GDM1 (cell line): ENCODE measurements at regions not wholly inside any gene's neighbourhood (a gene's known extent, or its start where the extent isn't known, plus 50 kb on each side); places are given as distances from the start of the nearest gene placed in this dataset.
"Not testable (repeated sequence)": the region's sequence is repeated elsewhere in the genome, so short reads cannot be mapped to it uniquely, and the experiment has no call there.

ENCODE experiments used
- DNase-seq: peaks from one replicate; lab custom pipeline; 2025; lab: John Stamatoyannopoulos, UW

DNA sequence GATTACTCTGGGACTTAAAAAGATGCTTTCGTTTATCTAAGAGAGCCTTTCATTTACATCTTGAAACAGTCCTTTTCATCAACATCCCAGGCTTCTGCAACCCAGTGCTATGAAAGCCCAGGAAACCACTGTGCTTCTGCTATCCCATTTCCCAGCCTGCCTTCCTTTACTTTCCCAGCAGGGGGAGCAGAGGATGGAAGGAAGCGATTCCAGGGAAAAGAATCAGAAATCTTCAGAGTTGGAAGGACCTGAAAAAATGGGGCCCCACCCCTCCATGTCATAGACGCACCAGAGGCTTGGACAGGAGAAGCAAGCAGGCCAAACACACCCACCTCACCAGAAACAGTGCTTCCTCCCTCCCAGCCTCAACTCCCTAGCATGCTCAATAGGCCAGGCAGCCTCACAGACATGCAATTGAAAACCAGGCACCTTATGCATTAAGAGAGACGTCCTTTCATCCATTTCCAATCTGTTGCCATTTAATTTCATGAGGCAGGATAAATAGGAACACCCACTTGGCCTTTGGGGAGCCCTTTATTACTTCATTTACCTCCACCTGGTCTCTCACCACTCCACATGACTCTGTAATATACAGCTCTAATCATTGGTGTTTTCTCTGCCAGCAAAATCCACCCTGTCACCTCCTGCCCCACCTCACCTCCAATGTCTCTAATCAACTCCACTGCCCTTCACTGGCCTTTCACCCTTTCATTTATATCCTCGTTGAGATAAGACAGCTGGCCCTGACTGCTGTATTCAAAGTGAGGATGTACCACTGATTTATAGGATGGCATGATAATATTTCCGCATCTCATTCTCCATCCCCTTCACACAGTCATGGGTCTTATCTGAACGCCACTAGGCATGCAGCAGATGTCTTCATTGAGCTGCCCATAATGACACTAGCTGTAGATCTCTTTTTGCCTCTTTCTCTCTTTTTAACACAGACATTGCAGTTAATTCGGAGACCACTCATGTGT is 583.9 kb downstream of the NTRK3 start:
- DNase-seq, result no peak

DNA sequence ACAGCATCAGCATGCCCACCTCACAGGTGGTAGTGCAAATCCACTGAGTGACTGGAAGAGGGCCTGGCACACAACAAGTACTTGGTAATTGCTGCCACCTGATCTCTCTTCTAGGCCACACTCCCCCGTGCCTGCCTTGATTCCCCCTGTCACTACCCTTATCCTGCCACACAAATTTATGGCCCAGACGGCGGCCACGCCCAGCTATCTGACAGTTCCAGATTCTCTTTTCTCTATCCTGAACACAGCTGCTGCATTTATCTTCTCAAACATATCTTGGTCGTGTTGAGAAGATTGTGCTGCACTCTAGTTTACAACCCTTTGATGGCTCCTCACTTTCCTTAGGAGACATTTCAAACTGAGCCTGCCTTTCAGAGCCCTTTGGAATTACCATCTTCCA is 585.2 kb downstream of the NTRK3 start:
- no peak for DNase-seq

DNA sequence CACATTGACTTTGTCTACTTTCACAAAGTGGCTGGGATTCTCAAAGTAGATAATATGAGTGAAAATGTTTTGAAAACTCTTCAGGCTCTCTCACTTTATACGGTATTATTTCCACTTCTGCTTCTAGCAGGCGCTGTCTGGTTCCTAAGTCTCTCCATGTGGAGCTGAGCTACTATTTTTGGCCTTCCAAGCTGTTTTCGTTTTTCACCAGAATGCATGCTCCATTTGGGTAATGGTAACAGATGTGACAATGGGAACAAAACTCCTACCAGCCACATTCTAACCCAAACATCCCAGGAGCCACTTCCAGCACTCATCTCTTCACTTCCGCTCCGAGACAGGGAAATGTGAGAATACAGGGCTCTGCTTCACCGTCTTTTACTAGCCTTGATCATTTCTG is 586.7 kb downstream of the NTRK3 start:
- no peak for DNase-seq

DNA sequence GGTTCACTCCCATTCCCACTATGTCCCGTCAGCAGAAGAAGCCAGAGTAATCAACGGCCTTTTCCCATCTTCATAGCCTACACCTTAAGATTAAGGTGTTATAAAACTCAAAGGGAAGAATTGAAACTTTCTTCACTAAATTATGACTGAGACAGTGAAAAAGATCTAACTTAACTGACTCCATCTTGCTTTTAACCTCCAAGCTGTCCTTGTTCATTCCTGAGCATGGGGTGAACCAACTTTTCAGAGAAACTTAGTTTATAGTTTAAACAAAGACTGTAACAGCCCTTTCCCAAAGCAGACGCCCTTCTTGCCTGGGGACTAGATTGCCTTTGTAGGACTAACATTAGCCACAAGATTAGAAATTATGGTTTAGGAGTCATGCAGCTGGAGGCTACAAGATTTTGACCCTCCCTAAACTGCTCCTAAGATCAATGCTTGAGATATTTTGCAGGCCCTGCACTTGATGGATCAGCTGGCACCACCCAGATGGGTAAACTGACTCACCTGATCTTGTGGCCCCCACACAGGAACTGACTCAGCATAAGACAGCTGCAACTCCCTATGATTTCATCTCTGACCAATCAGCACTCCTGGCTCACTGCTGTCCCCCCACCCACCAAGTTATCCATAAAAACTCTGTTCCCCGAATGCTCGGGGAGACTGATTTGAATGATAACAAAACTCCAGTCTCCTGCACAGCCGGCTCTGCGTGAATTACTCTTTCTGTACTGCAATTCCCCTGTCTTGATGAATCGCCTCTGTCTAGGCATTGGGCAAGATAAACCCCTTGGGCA is 587.6 kb downstream of the NTRK3 start:
- not testable (repeated sequence) for DNase-seq

DNA sequence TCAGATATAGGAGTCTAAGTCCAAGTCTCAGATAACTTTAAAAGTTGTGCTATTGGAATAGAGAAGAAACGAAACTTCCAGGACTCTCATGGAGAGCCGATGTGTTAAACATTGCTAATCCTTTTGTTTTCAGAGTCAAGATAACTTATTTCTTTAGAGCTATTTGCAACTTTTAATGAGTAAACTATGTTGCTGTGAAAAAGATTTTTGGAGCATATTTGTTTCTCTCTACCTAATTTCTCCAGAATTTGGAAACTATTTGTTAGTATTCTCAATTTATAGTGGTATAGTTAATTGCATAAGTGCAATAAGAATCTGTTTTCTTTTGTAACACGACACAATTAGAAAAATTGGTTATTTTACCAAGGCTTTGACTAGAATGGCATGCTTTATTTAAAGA is 588.9 kb downstream of the NTRK3 start:
- DNase-seq, result no peak

DNA sequence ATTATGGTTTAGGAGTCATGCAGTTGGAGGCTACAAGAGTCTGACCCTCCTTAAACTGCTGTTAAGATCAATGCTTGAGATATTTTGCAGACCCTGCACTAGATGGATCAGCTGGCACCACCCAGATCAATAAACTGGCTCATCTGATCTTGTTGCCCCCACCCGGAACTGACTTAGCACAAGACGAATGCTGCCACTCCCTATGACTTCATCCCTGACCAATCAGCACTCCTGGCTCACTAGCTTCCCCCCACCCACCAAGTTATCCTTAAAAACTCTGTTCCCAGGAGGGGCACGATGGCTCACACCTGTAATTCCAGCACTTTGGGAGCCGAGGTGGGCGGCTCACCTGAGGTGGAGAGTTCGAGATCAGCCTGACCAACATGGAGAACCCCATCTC is 594.0 kb downstream of the NTRK3 start:
- DNase-seq, result no peak

DNA sequence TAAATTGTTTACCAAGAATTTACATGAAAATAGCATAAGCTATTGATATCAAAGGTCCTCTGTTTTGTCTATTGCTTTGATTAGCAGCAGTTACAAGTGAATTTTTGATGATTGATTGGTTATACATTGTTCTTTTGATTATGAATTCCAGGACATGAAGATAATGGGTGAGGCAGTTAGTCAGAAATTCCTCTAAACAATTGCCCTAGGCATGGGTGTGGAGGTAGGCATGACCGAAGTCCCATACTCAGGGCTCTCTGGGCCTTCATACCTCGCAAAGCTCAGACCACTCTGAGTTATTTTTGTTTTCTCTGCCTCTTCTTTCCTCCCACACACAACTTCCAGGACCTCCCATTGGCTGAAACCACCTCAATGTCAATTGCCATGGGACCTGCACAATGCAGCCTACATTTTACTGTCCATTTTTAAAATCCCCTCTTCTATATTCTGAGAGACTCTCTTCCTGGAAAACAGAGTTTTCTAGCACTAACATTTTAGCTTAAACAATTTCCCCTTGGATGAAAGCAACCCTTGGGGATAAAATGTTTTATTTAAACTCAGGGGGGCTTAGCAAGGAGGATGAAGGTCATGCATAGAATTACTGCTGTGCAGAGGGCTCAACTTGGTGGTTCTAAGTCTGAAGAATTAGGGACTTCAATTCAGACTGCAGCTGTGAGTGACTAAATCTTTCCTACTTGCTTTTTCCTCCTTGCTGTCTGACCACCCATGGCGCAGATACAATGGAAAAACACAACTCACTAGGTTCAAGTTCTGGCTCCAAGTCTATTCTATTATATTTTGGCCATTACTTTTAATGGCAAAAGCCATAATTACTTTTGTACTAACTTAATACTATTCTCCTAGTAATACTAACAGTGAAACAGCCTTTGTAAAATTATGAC is 594.8 kb downstream of the NTRK3 start:
- no peak for DNase-seq

DNA sequence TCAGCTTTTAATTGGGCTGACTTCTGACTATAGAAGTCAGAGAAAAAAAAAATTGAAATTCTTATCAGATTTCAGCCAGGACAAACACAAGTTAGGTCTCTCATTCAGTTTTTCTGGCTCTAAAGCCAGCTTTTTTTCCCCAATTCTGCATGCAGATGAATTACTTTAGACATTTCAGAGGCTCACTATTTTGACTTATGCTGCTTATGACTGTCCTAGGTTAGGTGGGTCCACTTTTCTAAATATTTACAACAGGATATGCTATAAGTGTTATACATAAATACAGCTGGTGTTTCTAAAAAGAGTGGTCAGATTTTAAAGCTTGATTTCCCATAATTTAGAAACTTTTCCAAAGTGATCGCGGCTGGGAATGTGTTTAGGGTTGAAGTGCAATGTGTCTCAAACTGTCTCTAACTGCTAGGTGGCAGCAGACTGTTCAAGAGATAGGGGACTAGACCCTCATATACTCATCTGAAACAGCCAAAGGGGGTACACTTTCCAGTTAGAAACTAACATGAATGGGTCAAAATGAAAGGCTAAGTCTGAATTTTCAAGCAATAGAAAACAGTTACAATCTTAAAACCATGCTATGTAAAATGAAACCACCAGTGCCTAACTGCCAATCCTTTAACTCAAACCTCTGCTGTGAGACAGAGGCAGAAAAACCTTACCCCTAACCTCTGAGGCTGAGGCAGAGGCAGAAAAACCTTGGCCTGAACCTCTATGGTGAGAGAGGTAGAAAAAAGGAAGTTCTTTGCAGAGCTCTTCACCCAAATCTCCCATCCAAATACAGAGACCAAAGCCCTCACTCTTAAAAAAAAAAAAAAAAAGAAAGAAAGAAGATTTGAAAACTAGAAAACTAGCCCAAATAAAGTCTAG is 596.0 kb downstream of the NTRK3 start:
- DNase-seq, result no peak

DNA sequence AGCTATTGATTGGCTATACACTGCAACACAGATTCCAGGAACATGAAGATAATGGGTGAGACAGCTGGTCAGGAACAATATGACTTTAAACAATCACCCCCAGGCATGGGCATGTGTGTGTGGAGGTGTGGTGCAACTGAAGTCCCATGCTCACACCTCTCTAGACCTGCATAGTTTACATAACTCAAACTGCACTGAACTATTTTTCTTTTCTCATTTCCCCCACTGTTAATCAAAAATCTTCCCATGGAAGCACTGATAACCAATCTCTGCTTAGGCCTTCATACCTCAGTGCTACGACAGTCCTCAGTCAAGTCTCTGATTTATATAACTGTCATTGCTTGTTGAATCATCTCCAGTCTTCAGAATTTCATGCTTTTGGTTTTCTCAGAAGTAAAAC is 600.2 kb downstream of the NTRK3 start:
- no peak for DNase-seq

DNA sequence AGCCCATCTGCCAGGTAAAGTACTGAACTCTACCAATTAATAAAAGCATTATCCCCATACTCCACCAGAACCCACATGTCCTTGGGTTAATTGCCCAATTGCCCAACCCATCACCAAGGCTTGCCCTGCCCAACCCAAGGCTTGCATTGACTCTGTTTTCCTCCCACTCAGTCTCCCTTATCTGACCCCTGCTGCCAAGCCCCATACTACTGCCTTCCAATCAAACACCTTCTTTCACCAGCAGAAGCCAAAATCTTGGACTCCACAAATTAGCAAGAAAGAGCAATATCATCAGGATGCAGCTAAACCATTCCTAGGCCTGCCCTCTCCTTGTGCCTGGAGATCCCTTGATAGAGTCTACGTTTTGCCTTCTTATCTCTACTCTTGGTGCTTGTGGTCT is 602.9 kb downstream of the NTRK3 start:
- no peak for DNase-seq

DNA sequence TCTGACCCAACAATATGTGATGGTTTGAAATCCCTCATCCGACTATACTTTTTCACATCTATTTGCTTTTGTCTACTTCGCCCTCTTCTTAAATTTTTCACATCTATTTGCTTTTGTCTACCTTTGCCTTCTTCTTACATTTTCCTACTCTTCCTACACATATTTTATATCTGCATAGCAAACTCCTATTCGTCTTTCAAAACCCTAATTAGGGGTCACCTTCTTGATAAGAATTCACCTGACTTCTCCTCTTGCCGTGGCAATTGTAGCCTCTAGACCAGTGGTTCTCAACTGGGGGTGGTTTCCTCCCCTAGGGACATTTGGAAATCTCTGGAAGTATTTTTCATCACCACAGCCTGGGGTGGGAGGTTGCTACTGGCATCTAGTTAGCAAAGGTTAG is 607.4 kb downstream of the NTRK3 start:
- DNase-seq, result no peak

DNA sequence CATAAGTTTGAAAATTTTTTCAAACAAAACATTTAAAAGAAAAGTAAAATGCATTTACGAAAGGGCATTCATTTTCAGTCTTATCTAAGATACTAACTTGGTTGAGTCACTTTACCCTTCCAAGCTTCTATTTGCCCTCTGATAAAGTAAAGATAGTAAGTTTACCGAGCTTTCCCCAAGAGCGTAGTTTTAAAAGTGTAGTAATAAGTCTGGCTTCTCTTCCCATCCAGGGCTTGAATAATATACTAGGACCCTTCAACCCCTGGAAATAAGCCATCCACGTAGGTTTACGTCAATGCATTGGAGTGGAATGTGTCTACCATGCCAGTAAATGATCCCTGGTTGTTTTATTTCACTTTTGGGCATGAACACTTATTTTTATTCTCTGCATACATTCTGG is 608.3 kb downstream of the NTRK3 start:
- no peak for DNase-seq

DNA sequence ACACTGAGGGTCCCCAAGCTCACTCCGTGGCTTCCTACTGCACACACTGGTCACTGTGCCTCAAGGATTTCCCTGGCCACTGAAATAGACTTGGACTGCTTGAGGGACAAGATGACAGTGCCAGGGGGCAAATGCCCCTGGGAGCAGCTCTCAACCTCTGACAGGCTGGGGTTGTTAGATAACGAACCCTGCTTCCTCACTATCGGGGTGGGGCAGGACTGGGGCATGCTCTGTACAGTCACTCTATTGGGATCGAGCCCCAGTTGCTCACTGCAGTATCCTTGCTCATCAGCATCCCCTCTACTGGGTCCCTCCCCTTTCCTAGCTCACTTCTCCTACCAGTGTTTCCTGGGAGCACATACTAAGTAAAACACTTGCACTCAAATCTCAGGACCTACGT is 610.8 kb downstream of the NTRK3 start:
- DNase-seq, result no peak

DNA sequence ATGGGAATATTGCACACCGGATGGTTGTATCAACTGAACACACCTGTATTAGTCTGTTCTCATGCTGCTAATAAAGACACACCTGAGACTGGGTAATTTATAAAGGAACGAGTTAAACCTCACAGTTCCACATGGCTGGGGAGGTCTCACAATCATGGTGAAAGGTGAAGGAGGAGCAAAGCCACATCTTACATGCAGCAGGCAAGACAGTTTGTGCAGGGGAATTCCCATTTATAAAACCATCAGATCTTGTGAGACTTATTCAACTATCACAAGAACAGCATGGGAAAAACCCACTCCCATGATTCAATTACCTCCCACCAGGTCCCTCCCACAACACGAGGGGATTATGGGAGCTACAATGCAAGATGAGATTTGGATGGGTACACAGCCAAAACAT is 613.5 kb downstream of the NTRK3 start:
- not testable (repeated sequence) for DNase-seq

DNA sequence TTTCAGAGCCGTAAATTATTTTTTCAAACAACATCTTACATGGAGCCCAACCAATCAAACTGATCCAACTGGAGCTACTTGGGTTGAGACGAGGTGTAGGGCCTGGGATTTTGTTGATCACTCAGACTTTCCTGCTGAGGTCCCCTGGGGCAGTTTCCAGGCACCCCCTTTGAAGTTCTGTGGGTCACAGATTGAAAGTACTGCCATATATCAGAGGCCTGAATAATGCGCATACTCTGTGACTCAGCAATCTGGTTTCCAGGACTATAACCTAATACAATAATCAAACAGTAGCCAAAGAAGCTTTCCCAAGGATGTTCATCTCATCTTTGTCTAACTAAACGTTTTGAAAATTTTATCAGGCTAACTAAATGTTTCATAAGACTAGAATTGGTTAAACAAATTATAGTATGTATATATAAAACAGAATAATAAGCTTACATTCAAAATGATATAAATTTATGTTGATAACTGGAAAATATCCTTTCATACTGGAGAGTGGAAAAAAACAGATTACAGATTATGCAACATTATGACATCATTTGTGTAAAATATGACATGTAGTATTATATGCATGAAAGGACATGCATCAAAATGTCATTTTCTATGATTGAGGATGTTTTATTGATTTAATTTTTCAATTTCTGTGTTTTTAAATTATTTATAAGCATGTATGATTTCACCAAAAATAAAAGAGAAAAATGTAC is 617.1 kb downstream of the NTRK3 start:
- DNase-seq, result no peak

DNA sequence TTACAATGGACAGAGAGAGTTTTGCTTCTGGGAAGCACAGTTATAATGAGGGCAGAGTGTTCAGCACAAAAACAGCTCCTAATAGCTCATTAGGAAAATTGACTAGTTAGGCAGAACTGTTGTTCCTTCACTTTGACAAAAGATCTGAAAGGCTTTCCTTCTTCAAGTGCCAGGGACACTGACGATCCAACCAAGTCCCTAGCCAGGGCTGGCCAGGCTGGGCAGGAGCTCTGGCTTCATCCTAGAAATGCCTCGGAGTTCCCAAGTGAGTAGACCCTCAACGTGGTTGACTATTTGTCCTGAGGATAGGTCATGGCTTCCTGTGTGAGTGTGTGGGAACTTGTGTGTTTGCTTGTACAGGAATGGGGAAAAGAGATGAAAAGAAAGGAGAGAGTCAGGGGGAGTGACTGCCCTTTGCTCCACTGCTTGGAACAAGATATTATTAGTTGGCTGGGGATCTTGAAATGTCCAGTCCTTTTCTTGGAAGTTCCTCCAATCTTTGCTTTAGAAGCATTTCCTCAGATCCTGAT is 617.9 kb downstream of the NTRK3 start:
- no peak for DNase-seq

DNA sequence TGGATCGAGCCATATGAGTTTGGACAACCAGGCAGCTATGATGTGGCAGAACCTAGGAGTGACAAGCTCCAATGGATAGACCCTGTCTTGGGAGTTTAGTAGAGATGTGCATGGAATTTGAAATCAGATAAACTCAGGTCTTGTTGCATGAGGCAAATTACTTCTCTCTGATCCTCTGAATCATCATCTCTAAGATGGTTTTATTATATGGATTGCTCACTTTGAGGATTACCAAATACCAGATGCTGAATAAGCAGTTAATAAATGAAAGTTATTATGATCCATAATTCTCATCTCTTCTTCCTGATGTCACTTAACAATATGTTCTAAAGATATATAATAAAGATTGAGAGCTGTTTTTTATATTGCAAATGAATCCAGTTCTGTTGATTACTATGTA is 622.2 kb downstream of the NTRK3 start:
- DNase-seq, result no peak

DNA sequence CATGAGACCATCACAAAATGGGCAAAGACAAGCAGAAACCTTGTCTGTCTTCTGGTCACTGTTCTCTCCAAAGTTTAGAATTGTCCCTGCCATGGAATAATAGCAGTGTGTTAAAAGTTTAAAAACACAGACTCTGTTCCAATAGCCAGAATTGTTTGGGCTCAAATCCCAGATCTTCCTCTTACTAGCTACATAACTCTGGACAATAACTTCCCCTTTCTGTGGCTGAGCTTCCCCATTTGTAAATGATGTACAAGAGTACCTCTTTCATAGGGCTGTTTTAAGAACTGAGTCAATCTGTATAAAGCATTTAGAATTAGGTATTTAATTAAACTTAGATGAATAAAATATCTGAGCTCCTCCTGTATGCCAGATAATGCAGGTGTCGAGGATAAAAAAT is 623.0 kb downstream of the NTRK3 start:
- DNase-seq, result peak; percentile 3

DNA sequence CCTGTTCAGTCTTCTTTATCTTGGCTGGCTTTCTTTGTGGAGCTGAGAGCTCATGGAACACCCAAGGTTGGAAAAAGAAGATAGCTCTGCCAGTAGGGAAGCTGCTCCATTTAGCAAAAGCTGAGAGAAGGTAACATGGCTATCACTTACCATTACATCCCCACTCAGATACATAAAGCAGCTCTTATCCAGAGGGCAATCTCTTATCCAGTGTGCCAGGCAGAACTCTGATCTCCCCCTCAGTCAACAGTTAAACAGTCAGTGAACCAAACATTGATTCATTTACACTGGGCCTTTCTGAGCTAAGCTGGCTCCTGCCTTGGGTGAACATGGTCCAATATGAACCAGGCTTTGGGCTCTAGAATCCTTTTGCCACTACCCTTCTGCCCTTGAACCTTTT is 624.2 kb downstream of the NTRK3 start:
- no peak for DNase-seq

DNA sequence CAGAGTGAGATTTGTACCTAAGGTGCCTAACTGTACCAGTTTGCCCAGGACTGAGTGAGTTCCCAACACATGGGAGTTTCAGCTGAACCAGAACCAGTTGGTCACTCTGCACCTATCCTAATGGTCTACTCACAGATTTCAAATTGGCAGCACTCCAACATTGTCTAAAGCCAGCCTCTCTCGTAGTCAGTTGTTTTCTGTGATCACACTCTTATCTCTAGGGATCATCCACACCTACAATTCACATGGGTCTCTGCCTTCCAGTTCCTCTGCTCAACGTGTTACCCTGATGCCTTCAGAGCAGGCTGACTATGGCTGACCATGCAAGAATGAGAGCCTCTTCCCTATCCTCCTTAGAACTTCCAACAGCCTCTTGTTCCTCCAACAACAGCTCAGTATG is 624.8 kb downstream of the NTRK3 start:
- DNase-seq, result no peak
